Astrocyte (in vitro differentiated cells and primary cell): ENCODE measurements at regions not wholly inside any gene's neighbourhood (a gene's known extent, or its start where the extent isn't known, plus 50 kb on each side); places are given as distances from the start of the nearest gene placed in this dataset.
"Not testable (repeated sequence)": the region's sequence is repeated elsewhere in the genome, so short reads cannot be mapped to it uniquely, and the experiment has no call there.

Experiments used
- DNase-seq: peaks from one replicate; pipeline ENCODE4 v3.0.0-alpha.2; 2010; ENCODE audit warnings: low read depth
- FAIRE-seq: peaks from 2 replicates; lab custom pipeline; 2011; peaks lifted over from hg19 to GRCh38; lab: Jason Lieb, UNC
- H2AFZ ChIP-seq: 2 replicates; pipeline ENCODE4 v1.6.0; 2012; ENCODE audit warnings: low read depth, low read length, inconsistent platforms
- H3K27ac ChIP-seq: 2 replicates; pipeline ENCODE4 v1.5.1; 2011; ENCODE audit warnings: low read depth, low read length, inconsistent platforms
- H3K27me3 ChIP-seq: 2 replicates; pipeline ENCODE4 v1.6.0; 2011; ENCODE audit warnings: low read length, inconsistent platforms; ENCODE audit not compliant: insufficient read depth
- H3K36me3 ChIP-seq: 2 replicates; pipeline ENCODE4 v1.5.1; 2011; ENCODE audit warnings: low read length, inconsistent platforms; ENCODE audit not compliant: insufficient read depth
- H3K4me1 ChIP-seq: 2 replicates; pipeline ENCODE4 v1.5.1; 2011; ENCODE audit warnings: low read length, inconsistent platforms; ENCODE audit not compliant: insufficient read depth
- H3K4me2 ChIP-seq: 2 replicates; pipeline ENCODE4 v1.6.0; 2012; ENCODE audit warnings: low read length, inconsistent platforms
- H3K4me3 ChIP-seq: 2 replicates; pipeline ENCODE4 v1.5.1; 2011; ENCODE audit warnings: low read depth, mild to moderate bottlenecking, low read length, inconsistent platforms; ENCODE audit not compliant: insufficient read depth
- H3K79me2 ChIP-seq: 2 replicates; pipeline ENCODE4 v1.6.0; 2012; ENCODE audit warnings: mild to moderate bottlenecking, low read length, inconsistent platforms; ENCODE audit not compliant: insufficient read depth
- H3K9ac ChIP-seq: 2 replicates; pipeline ENCODE4 v1.6.0; 2012; ENCODE audit warnings: mild to moderate bottlenecking, low read length, inconsistent platforms
- H3K9me3 ChIP-seq: 2 replicates; pipeline ENCODE4 v1.5.1; 2012; ENCODE audit warnings: low read depth, mild to moderate bottlenecking, low read length, inconsistent platforms; ENCODE audit not compliant: insufficient read depth
- H4K20me1 ChIP-seq: 2 replicates; pipeline ENCODE4 v1.6.0; 2012; ENCODE audit warnings: low read length, inconsistent platforms; ENCODE audit not compliant: insufficient read depth
- H3K27ac Mint-ChIP-seq: one replicate; pipeline ENCODE4 v1.8.0; 2021; ENCODE audit warnings: mild to moderate bottlenecking, mixed read lengths; ENCODE audit not compliant: unreplicated experiment
- H3K27me3 Mint-ChIP-seq: one replicate; pipeline ENCODE4 v1.8.0; 2021; ENCODE audit warnings: low read depth, mixed read lengths; ENCODE audit not compliant: unreplicated experiment
- H3K36me3 Mint-ChIP-seq: one replicate; pipeline ENCODE4 v1.8.0; 2021; ENCODE audit warnings: low read depth, mixed read lengths; ENCODE audit not compliant: unreplicated experiment
- H3K4me1 Mint-ChIP-seq: one replicate; pipeline ENCODE4 v1.8.0; 2021; ENCODE audit warnings: low read depth, mixed read lengths; ENCODE audit not compliant: unreplicated experiment
- H3K4me3 Mint-ChIP-seq: one replicate; pipeline ENCODE4 v1.8.0; 2021; ENCODE audit warnings: mild to moderate bottlenecking, moderate library complexity, mixed read lengths; ENCODE audit not compliant: unreplicated experiment
- H3K9me3 Mint-ChIP-seq: one replicate; pipeline ENCODE4 v1.8.0; 2021; ENCODE audit warnings: mild to moderate bottlenecking, mixed read lengths; ENCODE audit not compliant: unreplicated experiment
- CTCF ChIP-seq: IDR thresholded peaks from 2 replicates; pipeline ENCODE4 v1.5.1; 2011; ENCODE audit warnings: low read depth, mild to moderate bottlenecking, inconsistent platforms, low read length, moderate library complexity; ENCODE audit not compliant: insufficient read depth
- EZH2 ChIP-seq: IDR thresholded peaks from 2 replicates; pipeline ENCODE4 v1.6.1; 2012; ENCODE audit warnings: mild to moderate bottlenecking, low read length, inconsistent platforms; ENCODE audit not compliant: insufficient read depth

GRCh38 chr17:74139120-74139519, 64.4 kb upstream of the RPL38 start:
- H3K27ac Mint-ChIP-seq, result no peak overlapping the region
- H3K4me2 ChIP-seq, result no peak overlapping the region
- TF ChIP-seq CTCF, result no peak
- TF ChIP-seq EZH2, result no peak
- H3K9ac ChIP-seq, result no peak overlapping the region
- no peaks in the 10 kb centered on the region for H3K9me3 ChIP-seq
- DNase-seq (no peak), FAIRE-seq (no peak)
- no peaks in the 10 kb centered on the region for H3K27me3 ChIP-seq
- no peak overlapping the region for H3K4me3 ChIP-seq
- H3K4me3 Mint-ChIP-seq, result no peak overlapping the region
- no peaks in the 10 kb centered on the region for H3K36me3 ChIP-seq
- no peaks in the 10 kb centered on the region for H3K36me3 Mint-ChIP-seq
- peaks cover 8% of the 10 kb centered on the region for H3K27me3 Mint-ChIP-seq
- no peak overlapping the region for H2AFZ ChIP-seq
- H3K9me3 Mint-ChIP-seq, result peaks cover 25% of the 10 kb centered on the region
- H4K20me1 ChIP-seq, result no peaks in the 10 kb centered on the region
- no peaks in the 10 kb centered on the region for H3K4me1 Mint-ChIP-seq
- H3K27ac ChIP-seq, result no peak overlapping the region
- no peaks in the 10 kb centered on the region for H3K79me2 ChIP-seq
- H3K4me1 ChIP-seq, result no peaks in the 10 kb centered on the region

- Histone ChIP-seq H3K4me2 (no peak overlapping the region), H2AFZ (no peak overlapping the region), H3K36me3 (no peaks in the 10 kb centered on the region), H3K9me3 (no peaks in the 10 kb centered on the region), H3K27me3 (no peaks in the 10 kb centered on the region), H3K27ac (no peak overlapping the region), H4K20me1 (no peaks in the 10 kb centered on the region), H3K9ac (no peak overlapping the region), H3K4me1 (no peaks in the 10 kb centered on the region), H3K4me3 (no peak overlapping the region), H3K79me2 (no peaks in the 10 kb centered on the region)
- peaks cover 10% of the 10 kb centered on the region for H3K27me3 Mint-ChIP-seq
- peaks cover 25% of the 10 kb centered on the region for H3K9me3 Mint-ChIP-seq
- DNase-seq (no peak), FAIRE-seq (no peak)
- TF ChIP-seq CTCF (no peak), EZH2 (no peak)
- H3K36me3 Mint-ChIP-seq, result no peaks in the 10 kb centered on the region
- H3K4me3 Mint-ChIP-seq, result no peak overlapping the region
- no peak overlapping the region for H3K27ac Mint-ChIP-seq
- no peaks in the 10 kb centered on the region for H3K4me1 Mint-ChIP-seq
These were observed 63.2 kb upstream of the RPL38 start for GRCh38 chr17:74140282-74140681.

- Histone ChIP-seq H3K79me2 (no peaks in the 10 kb centered on the region), H3K9me3 (no peaks in the 10 kb centered on the region), H3K27me3 (no peaks in the 10 kb centered on the region), H2AFZ (no peak overlapping the region), H3K9ac (no peak overlapping the region), H3K27ac (no peak overlapping the region), H3K4me3 (no peak overlapping the region), H4K20me1 (no peaks in the 10 kb centered on the region), H3K4me1 (no peaks in the 10 kb centered on the region), H3K4me2 (no peak overlapping the region), H3K36me3 (no peaks in the 10 kb centered on the region)
- H3K27me3 Mint-ChIP-seq, result peaks cover 12% of the 10 kb centered on the region
- no peak for FAIRE-seq
- DNase-seq, result no peak
- H3K4me3 Mint-ChIP-seq, result no peak overlapping the region
- no peaks in the 10 kb centered on the region for H3K4me1 Mint-ChIP-seq
- H3K9me3 Mint-ChIP-seq, result peaks cover 25% of the 10 kb centered on the region
- no peak overlapping the region for H3K27ac Mint-ChIP-seq
- H3K36me3 Mint-ChIP-seq, result no peaks in the 10 kb centered on the region
- TF ChIP-seq CTCF, result no peak
- no peak for TF ChIP-seq EZH2
These were observed 61.9 kb upstream of the RPL38 start for GRCh38 chr17:74141612-74142011.

- not testable (repeated sequence) for DNase-seq, H3K9ac ChIP-seq, H3K4me3 Mint-ChIP-seq, H3K4me2 ChIP-seq, H3K27me3 ChIP-seq, H3K27ac ChIP-seq, H3K27ac Mint-ChIP-seq, H3K9me3 ChIP-seq, H4K20me1 ChIP-seq, H3K36me3 Mint-ChIP-seq, FAIRE-seq, H3K79me2 ChIP-seq, H2AFZ ChIP-seq, H3K36me3 ChIP-seq, H3K4me3 ChIP-seq, H3K4me1 Mint-ChIP-seq, H3K4me1 ChIP-seq
- Mint-ChIP-seq H3K9me3 (peaks cover 24% of the 10 kb centered on the region), H3K27me3 (peaks cover 15% of the 10 kb centered on the region)
These were observed 60.2 kb upstream of the RPL38 start for GRCh38 chr17:74143318-74143717.
